Suprapubic skin (tissue), 4 donors: ENCODE measurements at regions not wholly inside any gene's neighbourhood (a gene's known extent, or its start where the extent isn't known, plus 50 kb on each side); places are given as distances from the start of the nearest gene placed in this dataset.

Experiments used
- DNase-seq, 2 donors: peaks; one replicate each; pipeline ENCODE4 v3.0.0-alpha.2; 2019; ENCODE audit warnings: low spot score in 2 of 2
- H3K27ac ChIP-seq: fragments of 200-600 bp; sonication (generic); one replicate; pipeline ENCODE4 v1.5.1; 2019
- H3K27me3 ChIP-seq: fragments of 200-600 bp; sonication (generic); one replicate; pipeline ENCODE4 v1.5.1; 2019
- H3K36me3 ChIP-seq: fragments of 200-600 bp; sonication (generic); one replicate; pipeline ENCODE4 v1.5.1; 2019
- H3K4me1 ChIP-seq: fragments of 200-600 bp; sonication (generic); one replicate; pipeline ENCODE4 v1.5.1; 2019
- H3K4me3 ChIP-seq: fragments of 200-600 bp; sonication (generic); one replicate; pipeline ENCODE4 v1.5.1; 2019; ENCODE audit warnings: mild to moderate bottlenecking
- H3K9me3 ChIP-seq: fragments of 200-600 bp; sonication (generic); one replicate; pipeline ENCODE4 v1.5.1; 2019
- CTCF ChIP-seq, 2 donors: fragments of 200-600 bp in 1 of 2; fragments of 450-650 bp in 1 of 2; sonication (generic) in 1 of 2; IDR thresholded peaks; one replicate each; pipeline ENCODE4 v1.5.1; 2016 to 2019; ENCODE audit warnings: antibody characterized with exemption in 2 of 2, mild to moderate bottlenecking in 1 of 2, moderate library complexity in 1 of 2
- EP300 ChIP-seq: sonication (generic); formaldehyde crosslinking; IDR thresholded peaks from one replicate; pipeline ENCODE4 v1.6.1; 2017; ENCODE audit warnings: antibody characterized with exemption
- POLR2A ChIP-seq, 2 donors: fragments of 450-650 bp; IDR thresholded peaks; one replicate each; pipeline ENCODE4 v1.6.1; 2017; ENCODE audit warnings: antibody characterized with exemption in 2 of 2, mild to moderate bottlenecking in 2 of 2, moderate library complexity in 2 of 2
- POLR2AphosphoS5 ChIP-seq, 3 donors: sonication (generic); formaldehyde crosslinking; IDR thresholded peaks; one replicate each; pipeline ENCODE4 v1.6.1; 2017; ENCODE audit warnings: antibody characterized with exemption in 3 of 3
- WGBS: methylation state at CpG from one replicate; pipeline ENCODE4 v1.1.5; 2018; 5-methylcytosine and 5-hydroxymethylcytosine counted together

- Histone ChIP-seq H3K4me1 (no peaks in the 10 kb centered on the region), H3K4me3 (no peak overlapping the region), H3K9me3 (no peaks in the 10 kb centered on the region), H3K36me3 (no peaks in the 10 kb centered on the region), H3K27ac (no peak overlapping the region), H3K27me3 (no peaks in the 10 kb centered on the region)
- TF ChIP-seq CTCF (IDR thresholded peaks at IDR 0.05): no peak
- TF ChIP-seq POLR2A (IDR thresholded peaks at IDR 0.05): no peak
- TF ChIP-seq POLR2AphosphoS5 (IDR thresholded peaks at IDR 0.05): no peak
- no peak for TF ChIP-seq EP300
- WGBS: 86% methylated on average over 3 of the region's 3 CpGs
- DNase-seq: no peak
Measured at GRCh38 chr4:157887316-157887715, 285.5 kb downstream of the GASK1B start.

- Histone ChIP-seq H3K27me3 (no peaks in the 10 kb centered on the region), H3K27ac (no peak overlapping the region), H3K4me1 (no peaks in the 10 kb centered on the region), H3K9me3 (no peaks in the 10 kb centered on the region), H3K4me3 (no peak overlapping the region), H3K36me3 (no peaks in the 10 kb centered on the region)
- TF ChIP-seq POLR2A (IDR thresholded peaks at IDR 0.05): no peak
- no peak for TF ChIP-seq CTCF (IDR thresholded peaks at IDR 0.05)
- no peak for TF ChIP-seq EP300
- no peak for TF ChIP-seq POLR2AphosphoS5 (IDR thresholded peaks at IDR 0.05)
- WGBS: 66% methylated on average over 3 of the region's 3 CpGs
- DNase-seq: no peak
Measured at GRCh38 chr4:157886645-157887044, 286.2 kb downstream of the GASK1B start.

- Histone ChIP-seq H3K27ac (no peak overlapping the region), H3K9me3 (no peaks in the 10 kb centered on the region), H3K4me1 (no peaks in the 10 kb centered on the region), H3K27me3 (no peaks in the 10 kb centered on the region), H3K36me3 (no peaks in the 10 kb centered on the region), H3K4me3 (no peak overlapping the region)
- no peak for TF ChIP-seq POLR2AphosphoS5 (IDR thresholded peaks at IDR 0.05)
- no peak for TF ChIP-seq POLR2A (IDR thresholded peaks at IDR 0.05)
- no peak for TF ChIP-seq CTCF (IDR thresholded peaks at IDR 0.05)
- TF ChIP-seq EP300: no peak
- WGBS: 55% methylated on average over 3 of the region's 3 CpGs
- DNase-seq: no peak
Measured at GRCh38 chr4:157885811-157886210, 287.0 kb downstream of the GASK1B start.

- no peak overlapping the region for H3K4me3 ChIP-seq
- no peak for TF ChIP-seq CTCF (IDR thresholded peaks at IDR 0.05)
- TF ChIP-seq EP300: no peak
- TF ChIP-seq POLR2AphosphoS5 (IDR thresholded peaks at IDR 0.05): no peak
- TF ChIP-seq POLR2A (IDR thresholded peaks at IDR 0.05): no peak
- DNase-seq: no peak
Measured at GRCh38 chr4:157882901-157883300, 289.9 kb downstream of the GASK1B start.

GRCh38 chr4:157880761-157881160 is 292.1 kb downstream of the GASK1B start:
- no peak overlapping the region for H3K4me3 ChIP-seq
- H3K36me3 ChIP-seq: no peaks in the 10 kb centered on the region
- no peak for DNase-seq
- H3K9me3 ChIP-seq: no peaks in the 10 kb centered on the region
- H3K27ac ChIP-seq: no peak overlapping the region
- H3K4me1 ChIP-seq: no peaks in the 10 kb centered on the region
- TF ChIP-seq CTCF (IDR thresholded peaks at IDR 0.05) (no peak), POLR2A (IDR thresholded peaks at IDR 0.05) (no peak), POLR2AphosphoS5 (IDR thresholded peaks at IDR 0.05) (no peak), EP300 (no peak)
- H3K27me3 ChIP-seq: no peaks in the 10 kb centered on the region
- WGBS: 59% methylated on average over 2 of the region's 2 CpGs

More at GRCh38 chr4:157882901-157883300, 289.9 kb downstream of the GASK1B start:
- Histone ChIP-seq H3K36me3 (no peaks in the 10 kb centered on the region), H3K4me1 (no peaks in the 10 kb centered on the region), H3K27ac (no peak overlapping the region), H3K27me3 (no peaks in the 10 kb centered on the region), H3K9me3 (no peaks in the 10 kb centered on the region)
